ENCODE measurements at regions not wholly inside any gene's neighbourhood (a gene's known extent, or its start where the extent isn't known, plus 50 kb on each side); places are given as distances from the start of the nearest gene placed in this dataset.

- TF ChIP-seq RAD21 (IDR thresholded peaks at IDR 0.05) (no peak), CTCF (IDR thresholded peaks at IDR 0.05; ENCODE audit: low read depth, low read length, missing input control) (no peak), ZBTB33 (IDR thresholded peaks at IDR 0.05) (no peak), REST (IDR thresholded peaks at IDR 0.05) (no peak), SP1 (IDR thresholded peaks at IDR 0.05) (no peak), GABPA (IDR thresholded peaks at IDR 0.05 in 1 of 2, conservative IDR thresholded peaks at IDR 0.05 in 1 of 2) (no peak), MAX (IDR thresholded peaks at IDR 0.05) (no peak), ATF3 (IDR thresholded peaks at IDR 0.05) (no peak)
Measured at GRCh38 chr3:28118087-28118486, 123.3 kb upstream of the CMC1 start.
